HG03521 (cell line): ENCODE measurements at regions not wholly inside any gene's neighbourhood (a gene's known extent, or its start where the extent isn't known, plus 50 kb on each side); places are given as distances from the start of the nearest gene placed in this dataset.
"Not testable (repeated sequence)": the region's sequence is repeated elsewhere in the genome, so short reads cannot be mapped to it uniquely, and the experiment has no call there.

Experiments
- ATAC-seq: cut with Tn5 transposase; IDR thresholded peaks from one replicate; pipeline ENCODE4 v1.9.1; 2021; ENCODE audit warnings: mild to moderate bottlenecking, moderate library complexity; ENCODE audit not compliant: unreplicated experiment

DNA sequence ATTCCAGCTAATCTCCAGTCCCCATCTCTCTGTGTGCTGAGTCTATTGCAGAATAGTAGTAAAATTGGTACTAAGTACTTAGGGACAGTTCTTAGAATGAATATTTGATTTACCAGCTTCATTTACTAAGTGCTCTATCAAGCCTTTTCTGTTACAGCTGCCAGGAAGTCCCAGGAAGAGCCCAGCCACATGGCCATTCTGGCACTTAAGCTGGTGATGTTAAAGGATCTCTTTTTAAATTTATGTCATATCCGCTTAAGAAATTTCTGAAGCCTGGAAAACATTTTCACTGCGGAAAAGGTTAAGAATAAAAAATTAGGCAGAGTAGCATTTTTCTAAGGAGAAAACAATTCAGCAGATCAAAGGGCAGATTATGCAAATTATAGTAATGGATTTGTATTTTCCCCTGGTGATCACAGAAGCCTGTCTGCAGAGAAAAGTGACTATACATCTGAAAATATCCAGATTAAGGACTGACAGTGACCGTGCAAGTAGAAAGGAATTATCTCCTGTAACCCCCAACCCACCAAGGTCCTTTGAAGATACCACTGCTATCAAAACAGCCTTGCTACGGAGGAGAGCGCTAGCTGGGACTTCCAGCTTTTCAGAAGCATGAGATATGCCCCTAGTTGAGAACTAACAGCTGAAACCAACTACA is 260.8 kb downstream of the SH3BP4 start:
- no peak for ATAC-seq

DNA sequence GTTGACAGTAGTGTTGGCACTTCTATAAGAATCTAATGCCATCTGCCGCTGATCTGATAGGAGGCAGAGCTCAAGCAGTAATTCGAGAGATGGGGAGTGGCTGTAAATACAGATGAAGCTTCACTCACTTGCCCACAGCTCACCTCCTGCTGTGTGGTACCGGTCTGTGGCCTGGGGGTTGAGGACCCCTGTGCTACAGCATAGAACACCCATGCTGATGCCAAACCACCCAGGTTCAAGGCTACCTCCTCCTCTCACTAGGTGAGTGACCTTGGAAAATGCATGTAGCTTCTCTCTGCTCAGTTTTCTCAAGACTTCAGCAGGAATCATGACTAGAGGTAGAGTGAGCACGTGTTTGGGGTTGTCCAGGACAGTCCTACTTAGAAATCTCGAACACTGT is 263.4 kb downstream of the SH3BP4 start:
- no peak for ATAC-seq

DNA sequence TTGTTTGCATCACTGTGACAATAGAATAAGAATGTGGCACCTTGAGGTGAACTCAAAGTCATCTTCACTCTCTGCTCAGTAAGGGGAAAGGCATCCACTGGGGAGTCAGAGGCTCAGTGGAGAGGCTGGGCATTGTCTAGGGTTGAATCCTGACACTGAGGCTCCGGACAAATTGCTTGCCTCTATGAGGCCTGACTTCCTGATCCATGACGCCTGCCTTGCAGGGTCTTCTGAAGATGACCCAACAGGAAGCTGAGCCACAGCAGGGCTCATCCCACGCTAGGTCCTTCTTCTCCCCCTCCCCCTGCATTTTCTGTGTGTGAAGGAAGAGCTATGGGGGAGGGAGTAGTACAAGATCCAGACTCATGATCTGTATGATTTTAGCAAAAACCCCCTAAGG is 265.1 kb downstream of the SH3BP4 start:
- ATAC-seq: no peak

DNA sequence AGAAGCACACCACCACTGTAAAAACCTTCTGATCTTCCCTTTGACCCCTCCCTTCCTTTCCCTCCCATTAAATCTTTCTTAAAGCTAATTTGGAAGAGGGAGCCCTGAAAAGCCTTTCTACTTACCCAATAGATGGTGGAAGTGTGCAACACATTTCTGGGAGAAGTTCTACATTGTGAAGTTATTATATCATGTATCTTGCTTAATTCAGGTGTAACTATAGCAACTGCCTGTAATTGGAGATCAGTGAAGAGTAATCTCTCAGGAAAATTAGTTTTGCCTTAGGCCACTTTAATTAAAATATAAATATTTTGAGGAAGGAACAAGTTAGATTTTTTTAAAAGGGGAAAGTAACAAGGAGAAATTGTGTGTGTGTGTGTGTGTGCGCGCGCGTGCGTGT is 266.0 kb downstream of the SH3BP4 start:
- ATAC-seq: no peak

DNA sequence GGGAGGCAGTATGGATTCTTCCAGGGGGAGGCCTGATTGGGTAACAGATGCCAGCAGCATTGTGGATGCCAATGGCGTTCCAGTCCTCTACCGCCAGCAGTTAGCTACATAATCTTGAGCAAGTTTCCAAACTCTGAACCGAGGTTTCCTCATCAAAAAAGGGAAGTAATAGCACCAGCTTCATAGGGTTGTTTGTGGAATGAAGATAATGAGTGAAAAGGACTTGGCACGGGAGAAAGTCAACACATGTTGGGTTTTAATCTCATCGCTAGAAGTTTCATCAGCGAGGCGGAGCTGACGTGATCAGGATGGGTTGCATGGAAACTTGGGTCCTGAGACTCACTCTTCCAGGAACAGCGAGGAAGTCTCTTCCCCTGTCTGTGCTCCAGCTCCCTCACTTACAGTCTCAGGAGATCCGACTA is 266.7 kb downstream of the SH3BP4 start:
- ATAC-seq: no peak

DNA sequence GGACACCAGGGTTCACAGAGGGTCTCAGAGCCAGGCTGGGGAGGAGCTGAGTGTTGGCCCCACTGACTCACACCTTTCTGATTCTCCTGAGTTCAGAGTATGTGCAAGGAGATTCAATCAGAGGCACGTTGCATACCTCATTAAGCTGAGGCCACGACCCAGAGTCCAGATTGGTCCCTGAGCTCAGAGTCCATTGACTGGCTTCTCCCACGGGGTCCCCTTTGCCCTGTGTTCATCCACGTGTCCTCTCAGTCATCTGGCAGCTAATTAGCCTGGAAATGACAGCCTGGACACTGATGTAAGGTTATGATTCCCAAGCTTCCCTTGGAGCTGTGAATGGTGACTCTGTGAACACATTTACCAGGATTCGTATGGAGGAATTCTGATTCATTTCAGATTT is 267.2 kb downstream of the SH3BP4 start:
- no peak for ATAC-seq

DNA sequence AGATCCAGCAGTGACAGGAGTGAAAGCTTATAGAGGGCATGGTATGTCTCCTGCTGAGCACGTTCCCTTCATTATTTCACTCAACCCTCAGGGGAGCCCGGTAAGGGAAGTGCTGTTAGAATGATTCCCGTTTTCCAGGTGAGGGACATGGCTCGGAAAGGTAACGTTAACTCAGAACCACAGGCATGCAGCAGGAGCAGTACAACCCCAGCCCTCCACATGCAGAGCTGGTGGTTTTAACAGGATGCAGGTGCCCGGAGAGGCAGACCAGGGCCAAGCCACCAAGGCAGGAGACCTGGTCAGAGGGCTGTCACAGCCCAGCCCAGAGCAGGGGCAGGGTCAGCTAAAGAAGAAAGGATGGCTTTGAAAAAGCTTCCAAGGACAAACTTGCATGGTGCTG is 268.5 kb downstream of the SH3BP4 start:
- no peak for ATAC-seq

DNA sequence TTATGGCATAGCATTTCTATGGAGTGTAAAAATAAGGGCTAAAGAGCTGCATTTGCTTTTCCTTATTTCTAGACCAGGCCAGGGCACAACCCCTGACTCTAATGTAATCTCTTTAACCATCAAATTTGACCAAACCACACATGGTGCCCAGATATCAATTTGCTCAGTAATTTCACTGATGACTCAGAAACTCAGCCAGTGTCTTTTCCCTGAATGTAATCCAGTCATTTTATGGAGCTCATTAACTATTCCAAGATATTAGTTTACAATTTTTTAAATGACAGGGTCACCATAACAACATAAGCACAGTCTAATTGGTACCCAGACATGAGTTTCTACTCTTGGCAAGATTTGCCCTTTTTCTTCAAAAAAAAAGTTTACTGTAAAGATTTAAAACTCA is 270.8 kb upstream of the AGAP1 start:
- no peak for ATAC-seq

DNA sequence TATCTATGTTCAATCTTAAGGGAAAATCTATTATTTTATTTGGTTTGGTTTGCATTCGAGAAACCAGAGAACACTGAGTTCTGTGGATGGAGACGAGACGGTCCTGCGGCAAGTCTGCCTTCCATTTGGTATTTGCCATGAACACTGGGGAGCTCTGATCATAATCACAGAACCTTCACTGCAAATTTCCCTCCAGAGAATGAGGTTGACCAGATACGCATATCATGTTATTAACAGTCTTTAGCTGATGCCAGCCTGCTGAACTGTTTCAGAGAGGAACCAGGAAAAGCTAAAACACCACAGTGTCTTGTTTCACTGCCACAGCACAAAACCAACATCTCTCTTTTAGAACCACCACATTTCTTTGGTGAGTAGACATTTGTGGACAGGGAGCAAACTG is 269.4 kb upstream of the AGAP1 start:
- no peak for ATAC-seq

DNA sequence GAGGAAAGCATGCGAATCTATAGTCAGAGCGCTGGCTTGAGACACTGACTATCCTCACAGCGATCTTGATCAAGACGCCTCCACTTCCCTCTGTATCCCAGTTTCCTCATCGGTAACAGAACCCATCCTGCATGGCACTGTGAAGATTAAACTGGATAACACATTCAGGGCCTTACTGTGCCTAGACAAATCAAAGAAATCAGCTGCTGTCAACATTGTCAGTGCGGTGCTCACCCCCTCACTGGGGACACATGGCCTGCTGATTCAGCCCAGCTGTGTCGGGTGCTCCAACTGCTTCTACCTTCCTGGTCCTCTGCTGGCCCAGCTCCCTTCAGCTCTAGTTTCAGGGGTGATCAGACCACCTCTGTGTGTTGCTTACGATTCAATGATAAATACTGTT is 268.6 kb upstream of the AGAP1 start:
- ATAC-seq: no peak

DNA sequence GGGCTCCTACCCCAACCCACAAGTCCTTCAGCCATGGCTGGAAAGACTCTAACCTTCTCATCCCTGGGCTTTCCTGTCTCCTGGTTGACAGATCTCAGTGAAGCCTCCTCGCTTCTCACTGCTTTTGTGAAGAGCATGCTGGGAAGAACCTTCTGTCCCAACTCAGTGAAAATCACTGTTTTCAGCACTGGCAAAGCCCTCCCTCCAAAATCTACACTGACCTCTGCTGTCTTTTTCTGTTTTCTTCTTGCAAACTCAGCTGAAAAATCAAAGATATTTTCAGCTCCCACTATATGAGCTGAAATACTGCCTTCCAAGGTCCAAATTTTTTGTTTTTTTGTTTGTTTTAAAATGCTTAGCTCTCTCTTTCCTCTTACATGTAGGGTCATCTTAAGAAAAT is 266.3 kb upstream of the AGAP1 start:
- ATAC-seq: no peak

DNA sequence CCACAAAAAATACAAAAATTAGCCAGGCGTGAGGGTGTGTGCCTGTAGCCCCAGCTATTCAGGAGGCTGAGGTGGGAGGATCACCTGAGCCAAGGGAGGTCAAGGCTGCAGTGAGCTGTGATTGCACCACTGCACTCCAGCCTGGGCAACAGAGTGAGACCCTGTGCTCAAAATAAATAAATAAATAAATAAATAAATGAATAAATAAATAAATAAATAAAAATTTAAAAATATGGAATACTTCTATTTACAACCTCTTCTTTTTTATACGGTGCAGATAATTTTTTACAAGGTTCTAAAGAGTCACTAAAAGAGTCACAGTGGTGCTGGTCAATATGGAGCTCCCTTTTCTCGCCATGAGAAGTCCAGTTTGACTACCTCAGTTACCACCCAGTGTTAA is 265.4 kb upstream of the AGAP1 start:
- not testable (repeated sequence) for ATAC-seq

DNA sequence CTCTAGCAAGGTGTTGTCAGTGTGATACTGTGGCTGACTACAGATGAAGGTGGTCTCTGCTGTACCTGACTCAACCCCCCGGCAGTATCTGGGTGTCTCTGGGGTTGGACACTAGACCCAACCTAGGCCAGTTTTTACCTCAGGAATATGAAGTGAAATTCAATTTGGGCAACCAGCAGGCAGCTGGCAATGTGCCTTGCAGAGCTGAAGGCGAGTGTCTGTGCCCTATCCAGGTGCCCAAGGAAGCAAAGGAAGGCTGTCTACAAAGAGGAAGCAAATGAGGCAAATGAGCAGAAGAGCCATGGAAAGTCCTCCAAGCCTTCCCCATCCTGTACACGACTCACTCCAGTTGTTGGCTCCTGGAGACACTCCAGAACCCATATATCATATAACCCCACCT is 264.6 kb upstream of the AGAP1 start:
- no peak for ATAC-seq

DNA sequence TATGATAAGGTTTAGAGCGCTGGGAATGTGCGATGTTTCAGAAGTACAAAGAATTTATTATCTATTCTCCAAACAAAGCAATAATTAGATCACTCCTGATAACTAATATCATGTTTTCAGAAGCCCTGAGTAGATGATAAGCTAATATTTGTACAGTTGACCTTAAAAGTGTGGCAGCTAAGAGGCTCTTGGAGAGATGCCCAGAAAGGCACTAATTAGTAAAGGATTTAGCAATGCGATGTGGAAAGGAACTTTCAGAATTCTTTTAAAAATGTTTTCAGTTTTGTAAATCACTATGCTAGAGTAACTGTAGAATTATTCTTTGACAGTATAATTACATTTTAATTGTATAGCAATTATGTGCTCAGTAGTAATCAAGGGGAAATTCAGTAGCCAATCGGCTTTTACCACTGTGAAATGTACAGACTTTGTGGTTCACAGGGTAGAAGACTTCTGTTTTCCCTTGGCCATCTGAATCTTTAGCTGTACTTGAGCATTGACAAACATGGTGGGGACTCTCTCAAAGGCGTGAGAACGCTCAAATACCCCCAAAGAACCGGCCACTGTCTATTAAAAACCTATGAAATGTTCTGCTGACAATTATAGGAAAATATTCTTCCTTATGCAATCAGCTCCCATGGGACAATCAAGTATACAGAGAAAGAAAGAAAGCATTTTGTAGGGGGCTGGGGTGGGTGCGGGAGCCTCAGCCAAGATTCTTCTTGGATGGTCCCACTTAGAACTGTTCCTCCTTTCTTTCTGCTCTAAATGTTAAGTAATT is 262.8 kb upstream of the AGAP1 start:
- ATAC-seq: no peak

DNA sequence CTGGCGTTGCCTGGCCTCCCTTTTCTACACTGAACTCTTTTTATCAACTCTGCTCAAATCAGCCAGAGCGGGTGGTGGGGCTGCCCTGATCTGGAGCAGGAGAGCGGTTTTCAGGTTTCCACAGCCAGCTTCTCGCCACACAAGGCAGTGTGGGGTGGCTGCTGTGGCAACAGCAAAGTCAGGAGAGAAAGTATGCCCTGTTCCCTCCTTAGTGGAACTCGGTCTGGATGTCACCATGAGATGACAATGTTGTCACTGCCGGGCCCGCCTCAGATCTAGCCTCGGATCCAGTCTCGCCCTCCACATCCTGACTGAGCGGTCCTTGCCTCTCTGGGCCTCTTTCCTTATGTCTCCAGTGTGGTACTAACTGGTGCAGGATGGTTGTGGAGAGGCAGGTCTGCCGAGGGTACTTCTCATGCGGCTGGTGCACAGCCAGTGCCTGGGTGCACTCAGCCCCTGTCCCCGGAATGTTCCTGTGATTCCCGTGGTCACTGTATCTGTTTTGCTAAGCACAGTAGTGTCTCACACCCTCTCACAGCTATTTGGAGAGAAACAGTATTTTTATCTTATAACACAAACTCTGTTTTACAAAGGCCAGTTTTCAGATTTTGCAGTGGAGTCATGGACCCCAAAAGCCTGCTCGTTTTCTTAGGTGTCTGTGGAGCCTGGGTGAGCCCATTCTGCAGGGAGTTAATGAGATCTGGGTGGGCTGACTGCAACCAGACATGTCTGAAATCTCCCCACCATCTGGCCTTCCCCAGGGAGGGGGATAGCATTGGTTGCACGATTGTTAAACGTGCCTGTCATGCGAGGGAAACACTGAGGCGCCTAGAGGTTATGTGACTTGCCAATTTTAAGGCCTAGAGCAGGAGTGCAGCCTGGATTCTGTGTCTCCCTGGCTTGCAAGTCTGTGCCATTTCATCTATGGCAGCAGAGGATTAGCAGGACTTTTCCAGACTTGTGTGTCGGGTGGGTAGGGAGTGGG is 261.1 kb upstream of the AGAP1 start:
- ATAC-seq: no peak

DNA sequence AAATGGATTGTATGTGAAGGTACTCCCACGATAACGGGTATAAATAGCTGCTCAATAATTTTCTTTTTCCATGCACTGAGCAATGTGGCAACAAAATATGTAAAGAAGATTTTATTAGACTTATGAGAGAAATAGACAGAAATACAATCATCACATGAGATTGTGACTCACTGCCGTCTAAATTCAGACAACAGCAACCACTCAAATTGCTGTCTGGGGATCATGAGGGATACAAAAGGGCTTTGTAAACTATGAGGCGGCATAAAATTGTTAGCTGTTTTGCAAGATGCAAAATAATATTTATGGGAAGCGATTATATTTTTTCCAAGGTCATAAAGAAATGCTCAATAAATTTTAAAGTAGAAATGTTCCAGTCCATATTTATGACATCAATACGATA is 259.1 kb upstream of the AGAP1 start:
- ATAC-seq: no peak

DNA sequence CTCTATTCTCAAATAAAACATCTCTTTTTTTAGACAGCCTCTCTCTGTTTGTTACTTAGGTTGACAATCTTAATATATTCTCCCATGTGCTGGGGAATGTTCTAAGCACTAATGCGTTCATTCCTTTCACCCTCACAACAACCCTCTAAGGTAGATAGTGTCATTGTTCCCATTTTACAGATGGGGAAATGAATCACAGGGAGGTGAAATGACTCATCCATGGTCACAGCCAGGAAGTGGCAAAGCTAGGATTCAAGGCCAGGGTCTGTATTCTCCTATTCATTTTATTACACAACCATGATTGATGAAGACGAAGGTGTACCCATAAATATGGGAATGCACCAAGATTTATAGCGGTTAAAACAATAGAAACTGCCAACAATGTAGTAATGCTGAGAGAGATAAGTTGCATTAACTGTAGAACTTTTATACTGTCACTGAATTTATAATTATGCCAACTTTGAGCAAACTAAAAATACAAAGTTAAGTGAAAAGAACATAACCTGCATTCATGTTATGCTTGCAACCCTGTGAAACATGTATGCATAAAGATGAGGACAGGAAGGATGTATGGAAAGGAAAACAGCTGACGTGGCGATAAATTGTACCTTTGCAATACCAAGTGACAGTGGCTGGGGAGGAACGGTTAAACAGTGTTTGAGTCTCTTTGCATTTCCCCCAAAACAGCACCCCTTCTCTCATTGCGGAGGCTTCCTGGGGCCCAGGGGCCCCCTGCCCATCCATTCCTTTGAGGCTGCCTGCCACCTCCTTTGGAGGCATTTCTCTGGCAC is 257.7 kb upstream of the AGAP1 start:
- ATAC-seq: no peak

DNA sequence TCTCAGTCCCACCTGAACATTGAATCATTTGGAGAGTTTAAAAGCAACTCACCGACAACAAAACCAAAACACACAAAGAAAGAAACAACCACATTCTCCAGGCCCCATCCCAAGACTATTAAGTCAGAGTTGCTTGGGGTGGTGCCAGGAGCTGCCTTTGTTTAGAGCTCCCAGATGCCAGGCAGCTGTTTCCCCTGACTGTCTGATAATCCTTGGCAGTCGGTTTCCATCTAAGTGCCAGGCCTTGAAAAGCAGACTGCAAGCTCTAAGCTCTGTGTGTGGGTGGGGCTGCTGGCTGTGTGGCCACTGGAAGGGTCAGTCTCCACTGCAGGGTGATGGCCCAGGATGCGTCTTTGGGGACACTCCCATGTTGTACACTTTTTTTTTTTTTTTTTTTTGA is 255.3 kb upstream of the AGAP1 start:
- no peak for ATAC-seq

DNA sequence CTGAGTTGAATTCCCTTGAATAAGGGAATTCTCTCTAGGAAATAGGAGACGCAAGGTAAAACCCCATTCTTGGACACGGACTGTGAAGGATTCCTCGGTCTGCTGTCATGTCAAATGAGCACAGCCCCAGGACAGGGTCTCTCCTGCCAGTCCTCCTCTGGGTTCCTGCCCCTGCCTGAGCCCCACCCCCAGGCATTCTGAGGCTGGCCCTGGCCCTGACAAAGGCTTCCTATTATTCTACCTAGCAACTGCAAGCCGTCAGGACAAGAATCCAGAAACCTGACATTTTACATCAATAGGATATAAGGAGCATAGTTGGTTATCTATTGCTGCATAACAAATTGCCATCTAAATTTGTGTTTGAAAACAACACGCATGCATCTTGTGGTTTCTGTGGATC is 253.3 kb upstream of the AGAP1 start:
- ATAC-seq: no peak

DNA sequence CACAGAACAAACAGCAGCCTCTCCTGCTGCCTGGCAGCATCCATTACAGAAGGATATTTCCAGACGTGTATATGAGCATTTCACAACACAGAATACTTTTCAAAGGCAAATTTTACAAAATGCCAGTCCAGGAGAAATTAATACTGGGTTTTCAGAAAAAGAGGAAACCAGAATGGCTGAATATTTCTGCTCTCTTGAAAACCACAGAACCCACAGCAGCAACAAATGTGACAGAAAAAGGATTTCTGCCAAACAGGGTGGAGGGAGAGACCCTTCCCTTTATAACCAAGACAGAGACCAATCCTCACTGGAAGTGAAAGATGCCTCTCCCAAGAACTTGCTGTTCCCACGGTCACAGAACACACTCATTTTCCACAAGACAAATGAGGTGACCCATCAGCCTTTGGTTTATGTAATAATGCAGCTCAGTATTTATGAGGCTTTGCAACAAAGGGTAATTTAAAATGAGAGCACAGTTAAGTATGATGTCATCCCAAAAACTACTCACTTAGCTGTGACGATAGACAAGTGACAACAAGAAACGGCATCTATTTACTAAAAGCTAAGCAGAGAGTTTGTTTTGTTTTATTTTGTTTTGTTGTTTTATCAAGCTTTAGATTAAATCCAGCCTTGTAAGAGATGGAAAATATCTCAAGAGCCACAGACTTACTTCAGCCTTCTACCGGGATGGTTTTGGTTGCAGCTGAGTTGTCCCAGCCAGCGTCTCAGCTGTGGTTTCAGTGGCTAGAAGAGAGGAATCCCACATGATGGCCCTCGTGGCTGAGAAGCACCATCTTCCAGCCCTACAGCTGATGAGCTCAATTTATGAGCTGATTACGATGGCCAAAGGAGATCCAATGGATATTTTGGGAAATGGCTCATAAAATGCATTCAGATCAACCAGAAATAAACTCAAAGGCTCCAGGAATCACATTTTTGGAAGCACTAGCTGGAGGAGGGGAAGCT is 249.3 kb upstream of the AGAP1 start:
- ATAC-seq: no peak
